Activated B cell treated with CpG ODN at 0.5 μM for 24 hours (primary cell): ENCODE measurements at regions not wholly inside any gene's neighbourhood (a gene's known extent, or its start where the extent isn't known, plus 50 kb on each side); places are given as distances from the start of the nearest gene placed in this dataset.

Experiments
- ATAC-seq: fragments of 200-7000 bp; cut with Tn5 transposase; one replicate; pipeline ENCODE4 v1.10.0; 2021; ENCODE audit warnings: low read depth, mild to moderate bottlenecking, moderate library complexity
- CTCF ChIA-PET: fragments of 350-600 bp; sonication (Branson Sonifier 250); formaldehyde crosslinking; loops from one replicate; lab custom pipeline; 2021; ENCODE audit warnings: antibody characterized with exemption; lab: Charles Lee
- POLR2A ChIA-PET: fragments of 350-600 bp; sonication (Branson Sonifier 250); formaldehyde crosslinking; loops from one replicate; lab custom pipeline; 2021; ENCODE audit warnings: antibody characterized with exemption; lab: Charles Lee
- DNase-seq: peaks from one replicate; pipeline ENCODE4 v3.0.0; 2022
- H3K27ac Mint-ChIP-seq: one replicate; pipeline ENCODE4 v1.8.0; 2020; ENCODE audit warnings: mixed read lengths
- H3K27me3 Mint-ChIP-seq: one replicate; pipeline ENCODE4 v1.8.0; 2021; ENCODE audit warnings: mixed read lengths
- H3K36me3 Mint-ChIP-seq: one replicate; pipeline ENCODE4 v1.8.0; 2021; ENCODE audit warnings: low read depth, mixed read lengths
- H3K4me1 Mint-ChIP-seq: one replicate; pipeline ENCODE4 v1.8.0; 2021; ENCODE audit warnings: mixed read lengths
- H3K4me3 Mint-ChIP-seq: one replicate; pipeline ENCODE4 v1.8.0; 2020; ENCODE audit warnings: mild to moderate bottlenecking, mixed read lengths
- H3K9me3 Mint-ChIP-seq: one replicate; pipeline ENCODE4 v1.8.0; 2020; ENCODE audit warnings: mixed read lengths
- CTCF ChIP-seq: fragments of 200-600 bp; IDR thresholded peaks from one replicate; pipeline ENCODE4 v1.8.0; 2022; ENCODE audit warnings: antibody characterized with exemption, mild to moderate bottlenecking
- intact Hi-C: fragments of 100-400 bp; cut with micrococcal nuclease; formaldehyde crosslinking; loops from one replicate; pipeline ENCODE4 v1.15.1; 2024

- Mint-ChIP-seq H3K4me3 (no peak overlapping the region), H3K27me3 (no peaks in the 10 kb centered on the region), H3K27ac (no peak overlapping the region), H3K36me3 (no peaks in the 10 kb centered on the region), H3K9me3 (peaks cover 2% of the 10 kb centered on the region), H3K4me1 (no peaks in the 10 kb centered on the region)
- DNase-seq, result no peak
- intact Hi-C loops, result no loop called here
- TF ChIP-seq CTCF, result no peak
- no peak for ATAC-seq
- CTCF ChIA-PET, result no interaction called here
- POLR2A ChIA-PET, result no interaction called here
Measured at GRCh38 chr2:81703831-81704230, 1399.3 kb upstream of the LRRTM1 start.

GRCh38 chr2:81692566-81692965 lies 1388.0 kb upstream of the LRRTM1 start:
- H3K27me3 Mint-ChIP-seq, result no peaks in the 10 kb centered on the region
- H3K36me3 Mint-ChIP-seq, result no peaks in the 10 kb centered on the region
- ATAC-seq, result no peak
- H3K4me3 Mint-ChIP-seq, result no peak overlapping the region
- H3K27ac Mint-ChIP-seq, result no peak overlapping the region
- peaks cover 10% of the 10 kb centered on the region for H3K9me3 Mint-ChIP-seq
- no peak for DNase-seq
- H3K4me1 Mint-ChIP-seq, result no peaks in the 10 kb centered on the region
- intact Hi-C loops, result no loop called here
- ChIA-PET POLR2A (no interaction called here), CTCF (no interaction called here)
- no peak for TF ChIP-seq CTCF

- no peaks in the 10 kb centered on the region for H3K9me3 Mint-ChIP-seq
- no peaks in the 10 kb centered on the region for H3K27me3 Mint-ChIP-seq
- no peaks in the 10 kb centered on the region for H3K4me1 Mint-ChIP-seq
- CTCF ChIA-PET, result no interaction called here
- intact Hi-C loops, result no loop called here
- no peak overlapping the region for H3K27ac Mint-ChIP-seq
- POLR2A ChIA-PET, result no interaction called here
- TF ChIP-seq CTCF, result no peak
- DNase-seq (no peak), ATAC-seq (no peak)
- H3K4me3 Mint-ChIP-seq, result no peak overlapping the region
- no peaks in the 10 kb centered on the region for H3K36me3 Mint-ChIP-seq
Measured at GRCh38 chr2:81675641-81676040, 1371.1 kb upstream of the LRRTM1 start.

- ChIA-PET CTCF (no interaction called here), POLR2A (no interaction called here)
- Mint-ChIP-seq H3K27me3 (no peaks in the 10 kb centered on the region), H3K36me3 (no peaks in the 10 kb centered on the region), H3K27ac (no peak overlapping the region), H3K9me3 (peaks cover 1% of the 10 kb centered on the region), H3K4me1 (no peaks in the 10 kb centered on the region), H3K4me3 (no peak overlapping the region)
- intact Hi-C loops, result no loop called here
- no peak for DNase-seq
- TF ChIP-seq CTCF, result no peak
- ATAC-seq, result no peak
Measured at GRCh38 chr2:81672923-81673322, 1368.4 kb upstream of the LRRTM1 start.

GRCh38 chr2:81672516-81672915 lies 1368.0 kb upstream of the LRRTM1 start:
- DNase-seq, result no peak
- Mint-ChIP-seq H3K27me3 (no peaks in the 10 kb centered on the region), H3K4me1 (no peaks in the 10 kb centered on the region), H3K36me3 (no peaks in the 10 kb centered on the region), H3K9me3 (peaks cover 2% of the 10 kb centered on the region), H3K4me3 (no peak overlapping the region), H3K27ac (no peak overlapping the region)
- TF ChIP-seq CTCF, result no peak
- ChIA-PET POLR2A (no interaction called here), CTCF (no interaction called here)
- intact Hi-C loops, result no loop called here
- no peak for ATAC-seq
